ENCODE measurements at regions not wholly inside any gene's neighbourhood (a gene's known extent, or its start where the extent isn't known, plus 50 kb on each side); places are given as distances from the start of the nearest gene placed in this dataset.

- no peak for DNase-seq (ENCODE audit: low read depth)
Observed at GRCh38 chr3:193754719-193755118, 161.7 kb downstream of the OPA1 start.

- DNase-seq (ENCODE audit: low read depth), result no peak
Observed at GRCh38 chr3:193756536-193756935, 163.5 kb downstream of the OPA1 start.

- no peak for DNase-seq (ENCODE audit: low read depth)
Observed at GRCh38 chr3:193757457-193757856, 164.4 kb downstream of the OPA1 start.

GRCh38 chr3:193761969-193762368 lies 169.0 kb downstream of the OPA1 start:
- no peak for DNase-seq (ENCODE audit: low read depth)

- no peak for DNase-seq (ENCODE audit: low read depth)
Observed at GRCh38 chr3:193762657-193763056, 169.6 kb downstream of the OPA1 start.

GRCh38 chr3:193764959-193765358 lies 172.0 kb downstream of the OPA1 start:
- no peak for DNase-seq (ENCODE audit: low read depth)

GRCh38 chr3:193767353-193768069 lies 174.5 kb downstream of the OPA1 start:
- DNase-seq (ENCODE audit: low read depth), result no peak

GRCh38 chr3:193768070-193768394 lies 175.0 kb downstream of the OPA1 start:
- DNase-seq (ENCODE audit: low read depth), result peak; percentile 78

- no peak for DNase-seq (ENCODE audit: low read depth)
Observed at GRCh38 chr3:193769437-193769836, 176.4 kb downstream of the OPA1 start.

GRCh38 chr3:193771011-193771652 lies 178.1 kb downstream of the OPA1 start:
- DNase-seq (ENCODE audit: low read depth), result no peak

GRCh38 chr3:193771653-193772421 lies 178.8 kb downstream of the OPA1 start:
- DNase-seq (ENCODE audit: low read depth), result no peak

GRCh38 chr3:193772422-193772763 lies 179.4 kb downstream of the OPA1 start:
- DNase-seq (ENCODE audit: low read depth), result no peak

- no peak for DNase-seq (ENCODE audit: low read depth)
Observed at GRCh38 chr3:193773266-193774220, 180.5 kb downstream of the OPA1 start.

GRCh38 chr3:193774272-193774915 lies 181.4 kb downstream of the OPA1 start:
- no peak for DNase-seq (ENCODE audit: low read depth)

- no peak for DNase-seq (ENCODE audit: low read depth)
Observed at GRCh38 chr3:193774916-193775285, 181.9 kb downstream of the OPA1 start.

- DNase-seq (ENCODE audit: low read depth), result no peak
Observed at GRCh38 chr3:193775421-193776077, 182.5 kb downstream of the OPA1 start.

- DNase-seq (ENCODE audit: low read depth), result no peak
Observed at GRCh38 chr3:193776626-193777358, 183.8 kb downstream of the OPA1 start.

- no peak for DNase-seq (ENCODE audit: low read depth)
Observed at GRCh38 chr3:193777524-193777923, 184.5 kb downstream of the OPA1 start.

GRCh38 chr3:193778676-193779075 lies 185.7 kb downstream of the OPA1 start:
- DNase-seq (ENCODE audit: low read depth), result no peak

GRCh38 chr3:193779933-193780332 lies 186.9 kb downstream of the OPA1 start:
- no peak for DNase-seq (ENCODE audit: low read depth)

Measured in LHCN-M2 (cell line).